ENCODE measurements at regions not wholly inside any gene's neighbourhood (a gene's known extent, or its start where the extent isn't known, plus 50 kb on each side); places are given as distances from the start of the nearest gene placed in this dataset.

DNA sequence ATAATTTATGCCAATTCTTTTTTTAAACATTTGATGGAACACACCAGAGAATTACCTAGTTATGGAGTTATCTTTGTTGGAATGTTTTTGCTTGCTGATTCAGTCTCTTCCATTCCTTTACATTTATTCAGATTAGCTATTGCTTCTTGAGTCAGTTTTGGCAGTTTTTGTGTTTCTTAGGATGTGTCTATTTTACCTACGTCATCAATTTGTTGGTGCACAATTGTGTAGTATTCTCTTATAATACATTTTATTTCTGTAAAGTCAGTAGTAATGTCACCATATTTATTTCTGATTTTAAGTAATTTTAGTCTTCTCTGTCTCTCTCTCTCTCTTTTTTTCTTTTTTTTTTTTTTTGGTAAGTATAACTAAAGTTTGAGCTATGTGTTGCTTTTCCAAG lies 929.5 kb upstream of the RAG2 start:
- intact Hi-C loops (cut with micrococcal nuclease), result no loop called here
- CTCF ChIA-PET, result no interaction called here

DNA sequence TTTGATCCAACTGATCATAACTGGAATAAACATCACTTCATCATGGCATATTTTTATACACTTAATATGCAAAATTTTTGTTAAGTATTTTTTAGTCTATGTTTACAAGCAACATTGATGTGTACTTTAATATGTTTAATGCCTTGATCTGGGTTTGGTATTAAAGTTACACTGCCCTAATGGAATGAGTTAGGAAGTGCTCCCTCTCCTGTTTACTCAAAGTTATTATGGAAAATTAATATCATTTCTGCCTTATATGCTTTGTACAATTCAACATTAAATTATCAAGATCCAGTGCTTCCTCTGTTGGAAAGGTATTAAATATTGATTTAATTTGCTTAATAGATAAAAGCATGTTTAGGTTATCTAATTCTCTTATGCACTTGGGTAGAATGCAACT lies 927.3 kb upstream of the RAG2 start:
- Mint-ChIP-seq H3K36me3 (ENCODE audit: low read depth) (no peaks in the 10 kb centered on the region), H3K9me3 (peaks cover 15% of the 10 kb centered on the region), H3K4me1 (ENCODE audit: low read depth) (no peaks in the 10 kb centered on the region), H3K27ac (no peak overlapping the region), H3K4me3 (no peak overlapping the region), H3K27me3 (no peaks in the 10 kb centered on the region)
- ChIA-PET POLR2A (no interaction called here), CTCF (no interaction called here)
- TF ChIP-seq, protein P1, sequence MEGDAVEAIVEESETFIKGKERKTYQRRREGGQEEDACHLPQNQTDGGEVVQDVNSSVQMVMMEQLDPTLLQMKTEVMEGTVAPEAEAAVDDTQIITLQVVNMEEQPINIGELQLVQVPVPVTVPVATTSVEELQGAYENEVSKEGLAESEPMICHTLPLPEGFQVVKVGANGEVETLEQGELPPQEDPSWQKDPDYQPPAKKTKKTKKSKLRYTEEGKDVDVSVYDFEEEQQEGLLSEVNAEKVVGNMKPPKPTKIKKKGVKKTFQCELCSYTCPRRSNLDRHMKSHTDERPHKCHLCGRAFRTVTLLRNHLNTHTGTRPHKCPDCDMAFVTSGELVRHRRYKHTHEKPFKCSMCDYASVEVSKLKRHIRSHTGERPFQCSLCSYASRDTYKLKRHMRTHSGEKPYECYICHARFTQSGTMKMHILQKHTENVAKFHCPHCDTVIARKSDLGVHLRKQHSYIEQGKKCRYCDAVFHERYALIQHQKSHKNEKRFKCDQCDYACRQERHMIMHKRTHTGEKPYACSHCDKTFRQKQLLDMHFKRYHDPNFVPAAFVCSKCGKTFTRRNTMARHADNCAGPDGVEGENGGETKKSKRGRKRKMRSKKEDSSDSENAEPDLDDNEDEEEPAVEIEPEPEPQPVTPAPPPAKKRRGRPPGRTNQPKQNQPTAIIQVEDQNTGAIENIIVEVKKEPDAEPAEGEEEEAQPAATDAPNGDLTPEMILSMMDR (IDR thresholded peaks at IDR 0.05), result no peak
- DNase-seq (no peak), ATAC-seq (no peak)
- intact Hi-C loops (cut with micrococcal nuclease), result no loop called here

More for the DNA sequence above, 929.5 kb upstream of the RAG2 start:
- DNase-seq (no peak), ATAC-seq (no peak)
- Mint-ChIP-seq H3K27ac (no peak overlapping the region), H3K36me3 (ENCODE audit: low read depth) (no peaks in the 10 kb centered on the region), H3K27me3 (no peaks in the 10 kb centered on the region), H3K4me3 (no peak overlapping the region), H3K9me3 (peaks cover 16% of the 10 kb centered on the region), H3K4me1 (ENCODE audit: low read depth) (no peaks in the 10 kb centered on the region)
- POLR2A ChIA-PET, result no interaction called here
- TF ChIP-seq, protein P1 (IDR thresholded peaks at IDR 0.05), result no peak

DNA sequence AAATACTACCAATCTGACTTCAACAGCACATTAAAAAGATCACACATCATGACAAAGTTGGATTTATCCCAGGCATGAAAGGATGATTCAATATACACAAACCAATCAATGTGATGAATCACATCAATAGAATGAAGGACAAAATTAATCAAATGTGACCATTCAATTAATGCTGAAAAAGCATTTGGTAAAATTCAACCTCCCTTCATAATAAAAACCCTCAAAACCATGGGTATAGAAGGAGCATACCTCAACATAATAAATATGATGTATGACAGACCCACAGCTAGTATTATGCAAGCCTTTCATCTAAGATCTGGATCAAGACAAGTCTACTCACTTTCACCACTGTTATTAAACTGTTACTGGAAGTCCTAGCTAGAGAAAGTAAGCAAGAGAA lies 921.7 kb upstream of the RAG2 start:
- no peak overlapping the region for H3K27ac Mint-ChIP-seq
- ATAC-seq (no peak), DNase-seq (no peak)
- intact Hi-C loops (cut with micrococcal nuclease), result no loop called here
- H3K4me1 Mint-ChIP-seq (ENCODE audit: low read depth), result no peaks in the 10 kb centered on the region
- POLR2A ChIA-PET, result no interaction called here
- H3K9me3 Mint-ChIP-seq, result peaks cover 7% of the 10 kb centered on the region
- no peaks in the 10 kb centered on the region for H3K27me3 Mint-ChIP-seq
- H3K4me3 Mint-ChIP-seq, result no peak overlapping the region
- H3K36me3 Mint-ChIP-seq (ENCODE audit: low read depth), result no peaks in the 10 kb centered on the region
- CTCF ChIA-PET, result no interaction called here
- TF ChIP-seq, protein P1 (IDR thresholded peaks at IDR 0.05), result no peak

DNA sequence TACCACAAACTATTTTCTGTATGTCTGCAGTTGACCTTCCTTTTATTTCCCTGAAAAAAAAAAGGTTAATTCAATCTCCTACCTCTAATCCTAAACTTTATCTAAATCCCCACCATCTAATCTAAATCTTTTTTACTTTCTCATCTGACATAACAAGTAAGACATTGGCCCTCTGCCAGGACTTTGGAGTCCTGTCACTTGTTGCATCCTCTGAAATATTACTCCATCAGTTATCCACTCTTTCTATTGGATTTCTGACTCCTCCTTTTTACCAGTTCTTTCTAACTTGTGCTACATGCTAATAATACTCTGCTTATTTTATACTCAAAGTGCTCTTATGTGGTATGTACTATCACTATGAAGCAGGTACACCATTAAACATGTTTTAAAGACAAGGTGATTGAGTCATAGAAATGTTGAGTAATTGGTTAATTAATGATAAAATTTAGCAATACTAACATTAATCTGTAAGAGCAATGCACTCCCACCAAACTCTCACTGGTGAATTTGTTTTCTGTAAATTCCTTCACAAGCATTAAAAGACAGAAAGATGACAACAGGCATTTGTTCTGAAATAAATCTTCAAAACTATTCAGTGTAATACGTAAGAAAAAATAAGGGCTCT lies 914.2 kb upstream of the RAG2 start:
- CTCF ChIA-PET, result no interaction called here
- Mint-ChIP-seq H3K9me3 (peaks cover 2% of the 10 kb centered on the region), H3K27ac (no peak overlapping the region), H3K4me1 (ENCODE audit: low read depth) (no peaks in the 10 kb centered on the region), H3K27me3 (no peaks in the 10 kb centered on the region), H3K36me3 (ENCODE audit: low read depth) (no peaks in the 10 kb centered on the region), H3K4me3 (no peak overlapping the region)
- intact Hi-C loops (cut with micrococcal nuclease), result no loop called here
- POLR2A ChIA-PET, result no interaction called here
- DNase-seq, result no peak
- TF ChIP-seq, protein P1 (IDR thresholded peaks at IDR 0.05), result no peak
- no peak for ATAC-seq

DNA sequence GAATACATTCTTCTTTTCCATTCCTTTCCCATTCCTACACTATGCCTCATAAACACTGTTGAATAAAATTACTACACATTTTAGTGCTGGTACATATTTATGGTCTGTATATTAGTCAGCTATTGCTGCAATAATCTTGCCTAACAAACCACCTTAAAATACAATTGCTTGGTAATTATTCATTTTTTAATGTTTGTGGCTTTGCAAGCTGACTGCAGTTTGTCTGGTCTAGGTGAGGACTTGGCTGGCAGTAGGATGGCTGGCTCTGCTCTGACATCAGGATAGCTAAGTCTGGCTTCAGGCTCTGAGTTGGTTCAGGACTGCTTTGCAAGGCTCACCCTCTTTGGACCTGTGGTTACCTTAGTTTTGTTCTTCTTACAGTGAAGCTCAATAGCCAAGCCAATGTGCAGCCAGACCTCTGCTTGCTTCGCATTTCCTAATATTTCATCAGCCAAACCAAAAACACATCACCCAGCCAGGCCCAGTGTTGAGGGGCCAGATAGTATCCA lies 913.4 kb upstream of the RAG2 start:
- no peaks in the 10 kb centered on the region for H3K4me1 Mint-ChIP-seq (ENCODE audit: low read depth)
- H3K4me3 Mint-ChIP-seq, result no peak overlapping the region
- H3K27me3 Mint-ChIP-seq, result no peaks in the 10 kb centered on the region
- DNase-seq (no peak), ATAC-seq (no peak)
- H3K36me3 Mint-ChIP-seq (ENCODE audit: low read depth), result no peaks in the 10 kb centered on the region
- ChIA-PET POLR2A (no interaction called here), CTCF (no interaction called here)
- peaks cover 2% of the 10 kb centered on the region for H3K9me3 Mint-ChIP-seq
- TF ChIP-seq, protein P1 (IDR thresholded peaks at IDR 0.05), result no peak
- intact Hi-C loops (cut with micrococcal nuclease), result no loop called here
- no peak overlapping the region for H3K27ac Mint-ChIP-seq

All from activated CD8-positive, alpha-beta T cell treated with anti-CD3 and anti-CD28 coated beads for 36 hours (primary cell).